Effector memory CD8-positive, alpha-beta T cell (primary cell): ENCODE measurements at regions not wholly inside any gene's neighbourhood (a gene's known extent, or its start where the extent isn't known, plus 50 kb on each side); places are given as distances from the start of the nearest gene placed in this dataset.

ENCODE experiments used
- ATAC-seq: fragments of 150-1000 bp; cut with Tn5 transposase; replicated peaks from 2 replicates; pipeline ENCODE4 v1.10.0; 2021; ENCODE audit warnings: mild to moderate bottlenecking, moderate library complexity
- DNase-seq, 3 experiments: peaks; one replicate each; pipeline ENCODE4 v3.0.0; 2021
- H3K27ac Mint-ChIP-seq, 2 donors: one replicate each; pipeline ENCODE4 v1.8.0; 2022; ENCODE audit warnings: mild to moderate bottlenecking in 2 of 2, mixed read lengths in 2 of 2, moderate library complexity in 2 of 2
- H3K27me3 Mint-ChIP-seq, 2 donors: one replicate each; pipeline ENCODE4 v1.8.0; 2022; ENCODE audit warnings: mixed read lengths in 2 of 2
- H3K36me3 Mint-ChIP-seq: one replicate; pipeline ENCODE4 v1.8.0; 2022; ENCODE audit warnings: mild to moderate bottlenecking, moderate library complexity, mixed read lengths; ENCODE audit not compliant: insufficient read depth
- H3K4me1 Mint-ChIP-seq, 2 donors: one replicate each; pipeline ENCODE4 v1.8.0; 2022; ENCODE audit warnings: low read depth in 2 of 2, mixed read lengths in 2 of 2
- H3K4me3 Mint-ChIP-seq, 2 donors: one replicate each; pipeline ENCODE4 v1.8.0; 2022; ENCODE audit warnings: mild to moderate bottlenecking in 2 of 2, mixed read lengths in 2 of 2, moderate library complexity in 2 of 2
- H3K9me3 Mint-ChIP-seq, 2 donors: one replicate each; pipeline ENCODE4 v1.8.0; 2022; ENCODE audit warnings: mixed read lengths in 2 of 2

- no peaks in the 10 kb centered on the region for H3K36me3 Mint-ChIP-seq
- ATAC-seq (no peak), DNase-seq (no peak)
- H3K4me3 Mint-ChIP-seq: no peak overlapping the region
- H3K27ac Mint-ChIP-seq: no peak overlapping the region
- no peaks in the 10 kb centered on the region for H3K4me1 Mint-ChIP-seq
- no peaks in the 10 kb centered on the region for H3K27me3 Mint-ChIP-seq
- peaks cover 0 to 7% of the 10 kb centered on the region in 2 donors for H3K9me3 Mint-ChIP-seq
Measured at GRCh38 chr1:216854836-216855484, 131.7 kb upstream of the ESRRG start.

- Mint-ChIP-seq H3K27me3 (no peaks in the 10 kb centered on the region), H3K4me3 (no peak overlapping the region), H3K36me3 (no peaks in the 10 kb centered on the region), H3K4me1 (no peaks in the 10 kb centered on the region), H3K27ac (no peak overlapping the region), H3K9me3 (peaks cover 0 to 6% of the 10 kb centered on the region in 2 donors)
- DNase-seq (no peak), ATAC-seq (no peak)
Measured at GRCh38 chr1:216851073-216851472, 127.8 kb upstream of the ESRRG start.

GRCh38 chr1:216849146-216849545, 125.9 kb upstream of the ESRRG start:
- Mint-ChIP-seq H3K27me3 (no peaks in the 10 kb centered on the region), H3K9me3 (peaks cover 8 to 9% of the 10 kb centered on the region in 2 donors), H3K4me3 (no peak overlapping the region), H3K27ac (no peak overlapping the region), H3K4me1 (no peaks in the 10 kb centered on the region), H3K36me3 (no peaks in the 10 kb centered on the region)
- DNase-seq: no peak
- no peak for ATAC-seq

- DNase-seq: no peak
- no peak overlapping the region for H3K4me3 Mint-ChIP-seq
Measured at GRCh38 chr1:216847397-216848036, 124.3 kb upstream of the ESRRG start.

GRCh38 chr1:216846339-216846738, 123.1 kb upstream of the ESRRG start:
- DNase-seq (no peak), ATAC-seq (no peak)
- H3K36me3 Mint-ChIP-seq: no peaks in the 10 kb centered on the region
- H3K4me3 Mint-ChIP-seq: no peak overlapping the region
- H3K9me3 Mint-ChIP-seq: peaks cover 4 to 9% of the 10 kb centered on the region in 2 donors
- H3K27me3 Mint-ChIP-seq: no peaks in the 10 kb centered on the region
- H3K27ac Mint-ChIP-seq: no peak overlapping the region
- no peaks in the 10 kb centered on the region for H3K4me1 Mint-ChIP-seq

More at GRCh38 chr1:216847397-216848036, 124.3 kb upstream of the ESRRG start:
- Mint-ChIP-seq H3K27ac (no peak overlapping the region), H3K9me3 (peaks cover 4 to 9% of the 10 kb centered on the region in 2 donors), H3K36me3 (no peaks in the 10 kb centered on the region), H3K4me1 (no peaks in the 10 kb centered on the region), H3K27me3 (no peaks in the 10 kb centered on the region)
- ATAC-seq: no peak

GRCh38 chr1:216843409-216843808, 120.2 kb upstream of the ESRRG start:
- H3K27ac Mint-ChIP-seq: no peak overlapping the region
- ATAC-seq (no peak), DNase-seq (no peak)
- no peaks in the 10 kb centered on the region for H3K36me3 Mint-ChIP-seq
- H3K4me3 Mint-ChIP-seq: no peak overlapping the region
- H3K9me3 Mint-ChIP-seq: peaks cover 6 to 23% of the 10 kb centered on the region in 2 donors
- H3K27me3 Mint-ChIP-seq: no peaks in the 10 kb centered on the region
- no peaks in the 10 kb centered on the region for H3K4me1 Mint-ChIP-seq

- no peak for DNase-seq
- Mint-ChIP-seq H3K36me3 (no peaks in the 10 kb centered on the region), H3K27me3 (no peaks in the 10 kb centered on the region), H3K9me3 (peaks cover 9 to 23% of the 10 kb centered on the region in 2 donors), H3K4me3 (no peak overlapping the region), H3K27ac (no peak overlapping the region), H3K4me1 (no peaks in the 10 kb centered on the region)
- ATAC-seq: no peak
Measured at GRCh38 chr1:216841165-216841564, 117.9 kb upstream of the ESRRG start.

GRCh38 chr1:216836316-216836715, 113.1 kb upstream of the ESRRG start:
- DNase-seq (no peak), ATAC-seq (no peak)
- no peak overlapping the region for H3K27ac Mint-ChIP-seq
- no peak overlapping the region for H3K4me3 Mint-ChIP-seq
- H3K9me3 Mint-ChIP-seq: peaks cover 12 to 27% of the 10 kb centered on the region in 2 donors
- H3K27me3 Mint-ChIP-seq: no peaks in the 10 kb centered on the region
- H3K4me1 Mint-ChIP-seq: no peaks in the 10 kb centered on the region
- no peaks in the 10 kb centered on the region for H3K36me3 Mint-ChIP-seq

- Mint-ChIP-seq H3K27me3 (no peaks in the 10 kb centered on the region), H3K36me3 (no peaks in the 10 kb centered on the region), H3K27ac (no peak overlapping the region), H3K4me3 (no peak overlapping the region), H3K4me1 (no peaks in the 10 kb centered on the region), H3K9me3 (peaks cover 13 to 19% of the 10 kb centered on the region in 2 donors)
- DNase-seq (no peak), ATAC-seq (no peak)
Measured at GRCh38 chr1:216833509-216833908, 110.3 kb upstream of the ESRRG start.

GRCh38 chr1:216832192-216832591, 109.0 kb upstream of the ESRRG start:
- ATAC-seq: no peak

GRCh38 chr1:216830424-216831210, 107.4 kb upstream of the ESRRG start:
- DNase-seq: no peak
- no peaks in the 10 kb centered on the region for H3K27me3 Mint-ChIP-seq
- H3K4me1 Mint-ChIP-seq: no peaks in the 10 kb centered on the region
- no peak for ATAC-seq
- peaks cover 13 to 19% of the 10 kb centered on the region in 2 donors for H3K9me3 Mint-ChIP-seq
- no peak overlapping the region for H3K27ac Mint-ChIP-seq
- no peak overlapping the region for H3K4me3 Mint-ChIP-seq
- H3K36me3 Mint-ChIP-seq: no peaks in the 10 kb centered on the region

More at GRCh38 chr1:216832192-216832591, 109.0 kb upstream of the ESRRG start:
- Mint-ChIP-seq H3K36me3 (no peaks in the 10 kb centered on the region), H3K4me3 (no peak overlapping the region), H3K9me3 (peaks cover 13 to 19% of the 10 kb centered on the region in 2 donors), H3K4me1 (no peaks in the 10 kb centered on the region), H3K27me3 (no peaks in the 10 kb centered on the region), H3K27ac (no peak overlapping the region)
- DNase-seq: no peak

GRCh38 chr1:216827251-216827650, 104.0 kb upstream of the ESRRG start:
- ATAC-seq (no peak), DNase-seq (no peak)
- Mint-ChIP-seq H3K27ac (no peak overlapping the region), H3K36me3 (no peaks in the 10 kb centered on the region), H3K27me3 (no peaks in the 10 kb centered on the region), H3K9me3 (peaks cover 10 to 14% of the 10 kb centered on the region in 2 donors), H3K4me1 (no peaks in the 10 kb centered on the region), H3K4me3 (no peak overlapping the region)

- ATAC-seq (no peak), DNase-seq (no peak)
- Mint-ChIP-seq H3K4me3 (no peak overlapping the region), H3K27ac (no peak overlapping the region), H3K4me1 (no peaks in the 10 kb centered on the region), H3K27me3 (no peaks in the 10 kb centered on the region), H3K9me3 (peaks cover 10 to 14% of the 10 kb centered on the region in 2 donors), H3K36me3 (no peaks in the 10 kb centered on the region)
Measured at GRCh38 chr1:216826646-216827045, 103.4 kb upstream of the ESRRG start.

GRCh38 chr1:216826214-216826613, 103.0 kb upstream of the ESRRG start:
- Mint-ChIP-seq H3K36me3 (no peaks in the 10 kb centered on the region), H3K4me1 (no peaks in the 10 kb centered on the region), H3K9me3 (peaks cover 8 to 14% of the 10 kb centered on the region in 2 donors), H3K27me3 (no peaks in the 10 kb centered on the region), H3K4me3 (no peak overlapping the region), H3K27ac (no peak overlapping the region)
- no peak for DNase-seq
- ATAC-seq: no peak
